RWPE2 (cell line): ENCODE measurements at regions not wholly inside any gene's neighbourhood (a gene's known extent, or its start where the extent isn't known, plus 50 kb on each side); places are given as distances from the start of the nearest gene placed in this dataset.

ENCODE experiments used
- ATAC-seq: fragments of 200-7000 bp; cut with Tn5 transposase; 3 replicates; pipeline ENCODE4 v1.9.1; 2021; ENCODE audit warnings: low read depth
- DNase-seq: peaks from one replicate; pipeline ENCODE4 v3.0.0-alpha.2; 2020; ENCODE audit warnings: low spot score
- H3K27ac ChIP-seq: fragments of 450-650 bp; 2 replicates; pipeline ENCODE4 v1.5.1; 2017; ENCODE audit warnings: mild to moderate bottlenecking; ENCODE audit not compliant: poor library complexity, severe bottlenecking
- H3K27me3 ChIP-seq: fragments of 250-450 bp; sonication (Bioruptor Pico); 2 replicates; pipeline ENCODE4 v1.5.1; 2021; ENCODE audit warnings: mild to moderate bottlenecking, moderate library complexity; ENCODE audit not compliant: insufficient read depth, poor library complexity, severe bottlenecking
- H3K36me3 ChIP-seq: fragments of 250-450 bp; sonication (Bioruptor Pico); 2 replicates; pipeline ENCODE4 v1.5.1; 2020; ENCODE audit warnings: low read depth, mild to moderate bottlenecking, moderate library complexity
- H3K4me1 ChIP-seq: fragments of 250-450 bp; sonication (Bioruptor Pico); 2 replicates; pipeline ENCODE4 v1.5.1; 2021; ENCODE audit warnings: mild to moderate bottlenecking, moderate library complexity; ENCODE audit not compliant: insufficient read depth, poor library complexity, severe bottlenecking
- H3K4me3 ChIP-seq: fragments of 250-450 bp; sonication (Bioruptor Pico); 2 replicates; pipeline ENCODE4 v1.5.1; 2021; ENCODE audit warnings: mild to moderate bottlenecking, moderate library complexity; ENCODE audit not compliant: severe bottlenecking
- H3K9me3 ChIP-seq: fragments of 250-450 bp; sonication (Bioruptor Pico); 2 replicates; pipeline ENCODE4 v1.5.1; 2021; ENCODE audit warnings: mild to moderate bottlenecking, moderate library complexity; ENCODE audit not compliant: severe bottlenecking
- TF ChIP-seq, protein P1 (sequence below): fragments of 450-650 bp; IDR thresholded peaks from one replicate; pipeline ENCODE4 v1.5.1; 2017; ENCODE audit warnings: mild to moderate bottlenecking, moderate library complexity; ENCODE audit not compliant: poor library complexity, severe bottlenecking

DNA sequence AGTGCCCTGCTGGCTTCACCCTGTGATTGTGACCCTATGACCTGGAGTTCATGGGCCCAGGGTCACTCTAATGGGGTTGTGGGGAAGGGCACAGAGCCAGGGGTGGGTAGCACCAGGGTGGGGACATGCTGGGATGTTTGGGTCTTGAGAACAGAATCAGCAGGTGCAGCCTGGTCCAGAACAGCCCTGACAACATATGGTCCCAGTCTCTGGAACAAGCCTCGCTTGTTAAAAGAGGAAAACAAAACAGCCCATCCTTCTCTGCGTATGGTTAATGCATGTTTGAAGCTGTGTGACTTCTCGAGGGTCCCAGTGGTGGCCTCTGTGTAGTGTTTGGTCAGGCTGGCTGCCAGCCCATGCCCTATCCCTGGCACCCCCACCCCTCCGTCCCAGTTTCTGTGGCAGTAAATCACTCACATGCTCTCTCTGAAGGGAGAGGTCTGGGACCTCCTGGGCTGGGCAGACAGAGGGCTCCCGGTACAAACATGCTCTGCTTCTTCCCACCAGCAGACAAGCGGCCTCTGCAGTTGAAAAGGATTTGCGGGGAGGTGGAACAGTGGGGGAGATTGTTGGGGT is 79.4 kb downstream of the FAM241B start:
- Histone ChIP-seq H3K4me1 (no peaks in the 10 kb centered on the region), H3K27me3 (peaks cover 3% of the 10 kb centered on the region), H3K27ac (no peak overlapping the region), H3K4me3 (no peak overlapping the region), H3K36me3 (no peaks in the 10 kb centered on the region), H3K9me3 (no peaks in the 10 kb centered on the region)
- TF ChIP-seq, protein P1, sequence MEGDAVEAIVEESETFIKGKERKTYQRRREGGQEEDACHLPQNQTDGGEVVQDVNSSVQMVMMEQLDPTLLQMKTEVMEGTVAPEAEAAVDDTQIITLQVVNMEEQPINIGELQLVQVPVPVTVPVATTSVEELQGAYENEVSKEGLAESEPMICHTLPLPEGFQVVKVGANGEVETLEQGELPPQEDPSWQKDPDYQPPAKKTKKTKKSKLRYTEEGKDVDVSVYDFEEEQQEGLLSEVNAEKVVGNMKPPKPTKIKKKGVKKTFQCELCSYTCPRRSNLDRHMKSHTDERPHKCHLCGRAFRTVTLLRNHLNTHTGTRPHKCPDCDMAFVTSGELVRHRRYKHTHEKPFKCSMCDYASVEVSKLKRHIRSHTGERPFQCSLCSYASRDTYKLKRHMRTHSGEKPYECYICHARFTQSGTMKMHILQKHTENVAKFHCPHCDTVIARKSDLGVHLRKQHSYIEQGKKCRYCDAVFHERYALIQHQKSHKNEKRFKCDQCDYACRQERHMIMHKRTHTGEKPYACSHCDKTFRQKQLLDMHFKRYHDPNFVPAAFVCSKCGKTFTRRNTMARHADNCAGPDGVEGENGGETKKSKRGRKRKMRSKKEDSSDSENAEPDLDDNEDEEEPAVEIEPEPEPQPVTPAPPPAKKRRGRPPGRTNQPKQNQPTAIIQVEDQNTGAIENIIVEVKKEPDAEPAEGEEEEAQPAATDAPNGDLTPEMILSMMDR: no peak
- ATAC-seq (no peak), DNase-seq (no peak)

DNA sequence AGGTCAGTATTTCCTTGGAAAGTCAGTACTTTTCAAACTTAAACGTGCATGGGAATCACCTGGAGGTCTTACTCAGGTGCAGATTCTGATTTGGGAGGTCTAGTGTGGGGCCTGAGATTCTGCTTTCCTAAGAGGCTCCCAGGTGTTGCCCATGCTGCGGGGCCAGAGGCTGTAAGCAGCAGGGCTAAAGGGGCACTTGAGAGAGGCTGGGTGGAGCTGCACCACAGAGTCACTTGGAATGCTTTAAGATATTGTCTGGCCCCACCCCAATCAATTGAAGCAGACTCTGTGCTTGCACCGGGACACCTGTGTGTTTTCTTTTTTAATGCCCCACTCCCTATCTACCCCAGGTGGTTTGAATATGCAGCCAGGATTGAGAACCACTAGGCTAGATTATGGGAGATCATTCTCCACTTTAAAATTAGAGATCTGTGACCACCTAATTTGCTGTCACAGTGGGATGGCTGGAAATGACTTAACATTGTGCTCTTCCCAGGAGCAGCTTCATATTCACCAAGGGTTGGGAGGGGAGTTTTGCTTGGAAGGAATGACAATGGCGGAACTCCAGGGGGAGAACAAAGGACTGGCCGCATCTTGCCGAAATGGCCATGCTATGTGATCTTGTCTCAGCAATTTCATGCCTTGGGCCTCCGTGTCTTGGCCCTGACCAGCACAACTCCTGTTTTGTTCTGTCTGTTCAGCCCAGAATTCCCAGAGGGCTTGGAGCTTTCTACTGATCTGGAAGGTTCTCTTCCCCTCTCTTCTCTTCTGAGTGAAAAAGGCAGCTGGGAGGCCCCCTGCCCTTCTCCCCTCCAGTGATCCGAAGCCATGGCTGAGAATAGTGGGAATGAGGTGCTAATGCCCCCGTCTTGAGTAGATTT is 80.2 kb downstream of the FAM241B start:
- no peak for DNase-seq
- TF ChIP-seq, protein P1: no peak
- no peaks in the 10 kb centered on the region for H3K4me1 ChIP-seq
- no peaks in the 10 kb centered on the region for H3K9me3 ChIP-seq
- no peak overlapping the region for H3K4me3 ChIP-seq
- H3K27ac ChIP-seq: no peak overlapping the region
- no peaks in the 10 kb centered on the region for H3K36me3 ChIP-seq
- H3K27me3 ChIP-seq: peaks cover 3% of the 10 kb centered on the region
- no peak for ATAC-seq

DNA sequence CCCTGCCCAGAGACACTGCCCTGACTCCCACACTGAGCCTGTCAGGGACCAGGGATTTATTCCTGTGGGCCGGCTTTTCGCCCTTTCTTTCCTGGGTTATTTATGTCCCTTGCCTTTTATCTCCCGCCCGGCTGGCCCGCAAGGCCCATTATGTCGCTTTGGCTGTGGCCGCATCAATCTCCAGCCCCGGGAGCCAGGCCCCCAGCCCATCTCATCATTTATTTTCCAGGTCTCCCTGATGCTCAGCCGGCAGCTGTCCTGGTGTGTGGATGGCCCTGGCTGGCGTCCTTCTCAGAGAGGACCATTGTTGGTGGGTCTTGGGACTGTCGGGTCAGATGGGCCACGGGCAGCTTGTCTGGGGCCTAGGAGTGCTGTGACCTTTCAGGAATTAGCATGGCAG is 82.3 kb downstream of the FAM241B start:
- ATAC-seq (no peak), DNase-seq (no peak)
- TF ChIP-seq, protein P1: no peak
- H3K9me3 ChIP-seq: no peaks in the 10 kb centered on the region
- H3K4me1 ChIP-seq: no peaks in the 10 kb centered on the region
- no peaks in the 10 kb centered on the region for H3K36me3 ChIP-seq
- H3K27me3 ChIP-seq: no peaks in the 10 kb centered on the region
- H3K27ac ChIP-seq: no peak overlapping the region
- no peak overlapping the region for H3K4me3 ChIP-seq

DNA sequence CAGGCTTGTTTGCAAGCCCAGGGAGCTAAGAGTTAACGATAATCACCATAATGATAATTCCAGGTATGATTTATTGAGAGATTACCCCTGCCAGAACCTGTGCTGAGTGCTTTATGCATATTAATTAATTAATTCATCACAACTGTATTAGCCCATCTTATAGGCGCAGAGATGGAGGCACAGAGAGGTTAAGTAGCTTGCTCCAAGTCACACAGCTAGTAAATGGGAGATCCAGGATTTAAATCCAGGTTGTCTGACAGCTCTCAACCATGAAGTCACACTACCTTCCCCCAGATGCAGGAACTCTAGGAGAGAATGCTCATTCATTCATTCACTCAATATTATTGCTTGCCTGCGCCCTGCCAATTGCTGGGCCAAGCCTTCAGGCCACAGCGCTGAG is 84.5 kb downstream of the FAM241B start:
- H3K27me3 ChIP-seq: no peaks in the 10 kb centered on the region
- no peaks in the 10 kb centered on the region for H3K4me1 ChIP-seq
- no peak for ATAC-seq

More for the DNA sequence above, 84.5 kb downstream of the FAM241B start:
- H3K4me3 ChIP-seq: no peak overlapping the region
- H3K9me3 ChIP-seq: no peaks in the 10 kb centered on the region
- no peak for DNase-seq
- no peaks in the 10 kb centered on the region for H3K36me3 ChIP-seq
- no peak overlapping the region for H3K27ac ChIP-seq
- TF ChIP-seq, protein P1: no peak
